ENCODE measurements at regions not wholly inside any gene's neighbourhood (a gene's known extent, or its start where the extent isn't known, plus 50 kb on each side); places are given as distances from the start of the nearest gene placed in this dataset.

- TF ChIP-seq CTCF (IDR thresholded peaks at IDR 0.05; ENCODE audit: control extremely low read depth in 1 of 3, insufficient read depth in 1 of 3, low read depth in 1 of 3, low read length in 3 of 3): no peak
- TF ChIP-seq POLR2AphosphoS5 (IDR thresholded peaks at IDR 0.05; ENCODE audit: low read depth, low read length): no peak
- TF ChIP-seq EZH2 (IDR thresholded peaks at IDR 0.05; ENCODE audit: low read depth, low read length, severe bottlenecking): no peak
- TF ChIP-seq ATF2 (IDR thresholded peaks at IDR 0.05; ENCODE audit: low read length): no peak
- no peak for TF ChIP-seq RFX5 (IDR thresholded peaks at IDR 0.05; ENCODE audit: borderline replicate concordance, low read depth, low read length)
- TF ChIP-seq GTF2F1 (IDR thresholded peaks at IDR 0.05; ENCODE audit: borderline replicate concordance, low read depth, low read length): no peak
- TF ChIP-seq GABPA (IDR thresholded peaks at IDR 0.05; ENCODE audit: borderline replicate concordance, insufficient read depth, low read length): no peak
- no peak for TF ChIP-seq CHD1 (IDR thresholded peaks at IDR 0.05; ENCODE audit: low read depth, low read length)
- TF ChIP-seq ATF3 (IDR thresholded peaks at IDR 0.05; ENCODE audit: insufficient read depth, low read depth, low read length): no peak
- TF ChIP-seq EP300 (IDR thresholded peaks at IDR 0.05; ENCODE audit: borderline replicate concordance in 1 of 2, low read depth in 2 of 2, low read length in 2 of 2): no peak
- TF ChIP-seq POLR2A (IDR thresholded peaks at IDR 0.05; ENCODE audit: control extremely low read depth in 1 of 2, low read depth in 2 of 2, low read length in 2 of 2): no peak
Observed at GRCh38 chr18:29930231-29930630, 1112.3 kb downstream of the DSC3 start.
